HepG2 (cell line): ENCODE measurements at regions not wholly inside any gene's neighbourhood (a gene's known extent, or its start where the extent isn't known, plus 50 kb on each side); places are given as distances from the start of the nearest gene placed in this dataset.

Experiments used
- DMTF1 ChIP-seq: sonication (generic); formaldehyde crosslinking; IDR thresholded peaks from 2 replicates; pipeline ENCODE4 v1.4.0; 2020; ENCODE audit warnings: mild to moderate bottlenecking, missing genetic modification reagents
- HCFC1 ChIP-seq: fragments of 150-350 bp; IDR thresholded peaks from 2 replicates; pipeline ENCODE4 v1.6.1; 2014; ENCODE audit warnings: low read depth, low read length
- HIVEP1 ChIP-seq: sonication (generic); formaldehyde crosslinking; IDR thresholded peaks from 2 replicates; pipeline ENCODE4 v1.4.0; 2020; ENCODE audit warnings: mild to moderate bottlenecking, missing genetic modification reagents
- JUND ChIP-seq: sonication (generic); formaldehyde crosslinking; IDR thresholded peaks from 2 replicates; pipeline ENCODE4 v1.8.0; 2022; ENCODE audit warnings: mild to moderate bottlenecking, missing genetic modification reagents
- MAZ ChIP-seq, 2 experiments: sonication (generic) in 1 of 2; formaldehyde crosslinking in 1 of 2; IDR thresholded peaks; 2 replicates each; pipeline versions ENCODE4 v1.5.0 to v1.6.1; 2012 to 2020; ENCODE audit warnings: low read depth in 2 of 2, mild to moderate bottlenecking in 2 of 2, borderline replicate concordance in 1 of 2, improper control_type of control experiment in 1 of 2, low read length in 1 of 2, missing genetic modification reagents in 1 of 2, moderate library complexity in 1 of 2
- MBD4 ChIP-seq: IDR thresholded peaks from 2 replicates; pipeline ENCODE4 v1.6.1; 2012; ENCODE audit warnings: low read length, inconsistent platforms, borderline replicate concordance
- MBNL3 ChIP-seq: fragments of 250-450 bp; sonication (Bioruptor Pico); conservative IDR thresholded peaks from 2 replicates; pipeline ENCODE4 v1.8.0; 2022; ENCODE audit warnings: mild to moderate bottlenecking, inconsistent platforms
- MED8 ChIP-seq: sonication (generic); formaldehyde crosslinking; IDR thresholded peaks from 2 replicates; pipeline ENCODE4 v1.8.1; 2023; ENCODE audit warnings: mild to moderate bottlenecking, missing genetic modification reagents; ENCODE audit not compliant: insufficient replicate concordance
- MNT ChIP-seq: fragments of 450-650 bp; IDR thresholded peaks from 2 replicates; pipeline ENCODE4 v1.6.1; 2016
- MTA3 ChIP-seq: sonication (generic); formaldehyde crosslinking; IDR thresholded peaks from 2 replicates; pipeline ENCODE4 v1.4.0; 2020; ENCODE audit warnings: missing genetic modification reagents
- SRY ChIP-seq: sonication (generic); formaldehyde crosslinking; IDR thresholded peaks from 2 replicates; pipeline ENCODE4 v1.8.0; 2022; ENCODE audit warnings: mild to moderate bottlenecking, missing genetic modification reagents
- WIZ ChIP-seq: sonication (generic); formaldehyde crosslinking; IDR thresholded peaks from 2 replicates; pipeline ENCODE4 v1.5.1; 2020; ENCODE audit warnings: mild to moderate bottlenecking, missing genetic modification reagents
- ZFP62 ChIP-seq: sonication (generic); formaldehyde crosslinking; IDR thresholded peaks from 2 replicates; pipeline ENCODE4 v1.4.0; 2020; ENCODE audit warnings: missing genetic modification reagents
- ZNF549 ChIP-seq: sonication (generic); formaldehyde crosslinking; IDR thresholded peaks from 2 replicates; pipeline ENCODE4 v1.5.0; 2020; ENCODE audit warnings: missing genetic modification reagents
- ZNF577 ChIP-seq: sonication (generic); formaldehyde crosslinking; IDR thresholded peaks from 2 replicates; pipeline ENCODE4 v1.4.0; 2020; ENCODE audit warnings: mild to moderate bottlenecking, low read depth, missing genetic modification reagents, borderline replicate concordance
- ZNF678 ChIP-seq: sonication (generic); formaldehyde crosslinking; IDR thresholded peaks from 2 replicates; pipeline ENCODE4 v1.4.0; 2020; ENCODE audit warnings: mild to moderate bottlenecking, missing genetic modification reagents
- ZNF83 ChIP-seq: sonication (generic); formaldehyde crosslinking; IDR thresholded peaks from 2 replicates; pipeline ENCODE4 v1.4.0; 2020; ENCODE audit warnings: missing genetic modification reagents, mild to moderate bottlenecking, borderline replicate concordance
- TF ChIP-seq, protein P1 (sequence below): sonication (generic); formaldehyde crosslinking; IDR thresholded peaks from 2 replicates; pipeline ENCODE4 v1.4.0; 2020; ENCODE audit warnings: missing genetic modification reagents, borderline replicate concordance

GRCh38 chr2:134119713-134120405, 134.0 kb upstream of the MGAT5 start (continued):
- TF ChIP-seq MTA3 (CRISPR knock-in tag) (no peak), MED8 (CRISPR knock-in tag) (no peak), MAZ (IDR thresholded peaks at IDR 0.05; ENCODE audit: borderline replicate concordance, low read depth, low read length) (peak; percentile 57; the same call in 1 of the 2 replicates), MAZ (CRISPR knock-in tag; IDR thresholded peaks at IDR 0.05; ENCODE audit: low read depth) (peak; percentile 69; the same call in 1 of the 2 replicates), ZNF83 (CRISPR knock-in tag) (no peak; the same call in 1 of the 2 replicates), SRY (peak; percentile 55; the same call in 1 of the 2 replicates), ZNF549 (CRISPR knock-in tag) (no peak), HCFC1 (no peak; the same call in 1 of the 2 replicates), ZNF577 (CRISPR knock-in tag) (no peak), WIZ (no peak), ZNF678 (no peak), JUND (CRISPR knock-in tag) (0 out of 2 replicates have a peak, but pooled peaks have one; percentile 23), ZFP62 (CRISPR knock-in tag) (0 out of 2 replicates have a peak, but pooled peaks have one; percentile 68), MBD4 (no peak), HIVEP1 (peak; percentile 36; the same call in 1 of the 2 replicates), MBNL3 (no peak), MNT (no peak), DMTF1 (CRISPR knock-in tag) (no peak)
- TF ChIP-seq, protein P1, sequence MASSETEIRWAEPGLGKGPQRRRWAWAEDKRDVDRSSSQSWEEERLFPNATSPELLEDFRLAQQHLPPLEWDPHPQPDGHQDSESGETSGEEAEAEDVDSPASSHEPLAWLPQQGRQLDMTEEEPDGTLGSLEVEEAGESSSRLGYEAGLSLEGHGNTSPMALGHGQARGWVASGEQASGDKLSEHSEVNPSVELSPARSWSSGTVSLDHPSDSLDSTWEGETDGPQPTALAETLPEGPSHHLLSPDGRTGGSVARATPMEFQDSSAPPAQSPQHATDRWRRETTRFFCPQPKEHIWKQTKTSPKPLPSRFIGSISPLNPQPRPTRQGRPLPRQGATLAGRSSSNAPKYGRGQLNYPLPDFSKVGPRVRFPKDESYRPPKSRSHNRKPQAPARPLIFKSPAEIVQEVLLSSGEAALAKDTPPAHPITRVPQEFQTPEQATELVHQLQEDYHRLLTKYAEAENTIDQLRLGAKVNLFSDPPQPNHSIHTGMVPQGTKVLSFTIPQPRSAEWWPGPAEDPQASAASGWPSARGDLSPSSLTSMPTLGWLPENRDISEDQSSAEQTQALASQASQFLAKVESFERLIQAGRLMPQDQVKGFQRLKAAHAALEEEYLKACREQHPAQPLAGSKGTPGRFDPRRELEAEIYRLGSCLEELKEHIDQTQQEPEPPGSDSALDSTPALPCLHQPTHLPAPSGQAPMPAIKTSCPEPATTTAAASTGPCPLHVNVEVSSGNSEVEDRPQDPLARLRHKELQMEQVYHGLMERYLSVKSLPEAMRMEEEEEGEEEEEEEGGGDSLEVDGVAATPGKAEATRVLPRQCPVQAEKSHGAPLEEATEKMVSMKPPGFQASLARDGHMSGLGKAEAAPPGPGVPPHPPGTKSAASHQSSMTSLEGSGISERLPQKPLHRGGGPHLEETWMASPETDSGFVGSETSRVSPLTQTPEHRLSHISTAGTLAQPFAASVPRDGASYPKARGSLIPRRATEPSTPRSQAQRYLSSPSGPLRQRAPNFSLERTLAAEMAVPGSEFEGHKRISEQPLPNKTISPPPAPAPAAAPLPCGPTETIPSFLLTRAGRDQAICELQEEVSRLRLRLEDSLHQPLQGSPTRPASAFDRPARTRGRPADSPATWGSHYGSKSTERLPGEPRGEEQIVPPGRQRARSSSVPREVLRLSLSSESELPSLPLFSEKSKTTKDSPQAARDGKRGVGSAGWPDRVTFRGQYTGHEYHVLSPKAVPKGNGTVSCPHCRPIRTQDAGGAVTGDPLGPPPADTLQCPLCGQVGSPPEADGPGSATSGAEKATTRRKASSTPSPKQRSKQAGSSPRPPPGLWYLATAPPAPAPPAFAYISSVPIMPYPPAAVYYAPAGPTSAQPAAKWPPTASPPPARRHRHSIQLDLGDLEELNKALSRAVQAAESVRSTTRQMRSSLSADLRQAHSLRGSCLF (CRISPR knock-in tag): peak; percentile 53; the same call in 1 of the 2 replicates
